PC-3 (cell line): ENCODE measurements at regions not wholly inside any gene's neighbourhood (a gene's known extent, or its start where the extent isn't known, plus 50 kb on each side); places are given as distances from the start of the nearest gene placed in this dataset.

ENCODE experiments used
- ATAC-seq: fragments of 200-7000 bp; cut with Tn5 transposase; 2 replicates; pipeline ENCODE4 v1.9.1; 2020; ENCODE audit warnings: mild to moderate bottlenecking, moderate library complexity
- BruUV-seq: library from RNA; stranded (reverse); fragments of 400-500 nt; replicated peaks from 2 replicates; lab custom pipeline; 2021; lab: Mats Ljungman, UMichigan
- CTCF ChIA-PET: fragments of 300-600 bp; sonication (Branson Sonifier 250); formaldehyde crosslinking; loops from one replicate; lab custom pipeline; 2022; ENCODE audit warnings: antibody characterized with exemption; lab: Charles Lee
- POLR2A ChIA-PET: fragments of 300-600 bp; sonication (Branson Sonifier 250); formaldehyde crosslinking; loops from one replicate; lab custom pipeline; 2022; ENCODE audit warnings: antibody characterized with exemption; ENCODE audit not compliant: unreplicated experiment; lab: Charles Lee
- DNase-seq: peaks from one replicate; pipeline ENCODE4 v3.0.0-alpha.2; 2015
- H2AFZ ChIP-seq: fragments of 300-600 bp; sonication (generic); 2 replicates; pipeline ENCODE4 v1.6.0; 2016; ENCODE audit warnings: antibody characterized with exemption, low read length
- H3F3A ChIP-seq: fragments of 300-600 bp; sonication (generic); one replicate; pipeline ENCODE4 v1.6.0; 2017; ENCODE audit warnings: antibody characterized with exemption, low read length, control low read depth, mild to moderate bottlenecking; ENCODE audit not compliant: unreplicated experiment
- H3K27ac ChIP-seq: fragments of 300-600 bp; sonication (generic); 2 replicates; pipeline ENCODE4 v1.5.1; 2016; ENCODE audit warnings: mild to moderate bottlenecking, low read length
- H3K27me3 ChIP-seq: fragments of 300-600 bp; sonication (generic); 2 replicates; pipeline ENCODE4 v1.6.1; 2016; ENCODE audit warnings: low read length, mixed read lengths
- H3K36me3 ChIP-seq: fragments of 300-600 bp; sonication (generic); 2 replicates; pipeline ENCODE4 v1.6.1; 2016; ENCODE audit warnings: low read depth, mixed run types, low read length, mixed read lengths
- H3K4me1 ChIP-seq: fragments of 300-600 bp; sonication (generic); 2 replicates; pipeline ENCODE4 v1.5.1; 2016; ENCODE audit warnings: low read length; ENCODE audit not compliant: insufficient read depth
- H3K4me2 ChIP-seq: fragments of 300-600 bp; sonication (generic); 2 replicates; pipeline ENCODE4 v1.6.0; 2016; ENCODE audit warnings: low read length
- H3K4me3 ChIP-seq: fragments of 300-600 bp; sonication (generic); 2 replicates; pipeline ENCODE4 v1.5.1; 2016; ENCODE audit warnings: mild to moderate bottlenecking, low read length, mixed read lengths
- H3K79me2 ChIP-seq: fragments of 300-600 bp; sonication (generic); 2 replicates; pipeline ENCODE4 v1.6.1; 2017; ENCODE audit warnings: low read length, mixed read lengths
- H3K9ac ChIP-seq: fragments of 300-600 bp; sonication (generic); 2 replicates; pipeline ENCODE4 v1.6.0; 2016; ENCODE audit warnings: mild to moderate bottlenecking, low read length
- H3K9me2 ChIP-seq: fragments of 300-600 bp; sonication (generic); replicated peaks from 2 replicates; pipeline ENCODE4 v1.6.1; 2016; ENCODE audit warnings: mixed run types, low read length, mixed read lengths
- H3K9me3 ChIP-seq: fragments of 300-600 bp; sonication (generic); 2 replicates; pipeline ENCODE4 v1.6.1; 2016; ENCODE audit warnings: low read length, mixed read lengths
- H4K20me1 ChIP-seq: fragments of 300-600 bp; sonication (generic); 2 replicates; pipeline ENCODE4 v1.6.1; 2016; ENCODE audit warnings: low read length, mixed read lengths
- CTCF ChIP-seq: fragments of 300-600 bp; sonication (generic); conservative IDR thresholded peaks from 2 replicates; pipeline ENCODE4 v1.5.1; 2017; ENCODE audit warnings: antibody characterized with exemption, low read depth, mild to moderate bottlenecking, low read length
- EZH2 ChIP-seq: fragments of 300-600 bp; sonication (generic); IDR thresholded peaks from one replicate; pipeline ENCODE4 v1.6.1; 2017; ENCODE audit warnings: antibody characterized with exemption, mild to moderate bottlenecking, low read length; ENCODE audit not compliant: unreplicated experiment
- EZH2phosphoT487 ChIP-seq: fragments of 300-600 bp; sonication (generic); IDR thresholded peaks from 2 replicates; pipeline ENCODE4 v1.6.1; 2018; ENCODE audit warnings: mild to moderate bottlenecking, antibody characterized with exemption, low read length, borderline replicate concordance
- intact Hi-C: fragments of 100-400 bp; cut with micrococcal nuclease; formaldehyde crosslinking; loops from 2 replicates; pipeline ENCODE4 v1.9.0; 2023

- Histone ChIP-seq H3K79me2 (no peaks in the 10 kb centered on the region), H3K27me3 (no peaks in the 10 kb centered on the region), H3K36me3 (no peaks in the 10 kb centered on the region), H3K9ac (no peak overlapping the region), H3K4me3 (no peak overlapping the region), H2AFZ (no peak overlapping the region), H4K20me1 (no peaks in the 10 kb centered on the region), H3F3A (no peaks in the 10 kb centered on the region), H3K9me3 (no peaks in the 10 kb centered on the region), H3K4me1 (no peaks in the 10 kb centered on the region), H3K4me2 (no peak overlapping the region), H3K9me2 (no peaks in the 10 kb centered on the region), H3K27ac (no peak overlapping the region)
- DNase-seq (peak; percentile 56), ATAC-seq (peak; percentile 64)
- CTCF ChIA-PET = no interaction called here
- no TSS peak for BruUV-seq
- TF ChIP-seq EZH2phosphoT487 = no peak
- no peak for TF ChIP-seq EZH2
- no peak for TF ChIP-seq CTCF
- POLR2A ChIA-PET = no interaction called here
- intact Hi-C loops = no loop called here
Observed at GRCh38 chr1:29398431-29398830, 162.1 kb downstream of the PTPRU start.

- no peak for DNase-seq
Observed at GRCh38 chr1:29397981-29398380, 161.7 kb downstream of the PTPRU start.

More at GRCh38 chr1:29397981-29398380, 161.7 kb downstream of the PTPRU start:
- no peak for ATAC-seq
- Histone ChIP-seq H2AFZ (no peak overlapping the region), H3F3A (no peaks in the 10 kb centered on the region), H3K4me1 (no peaks in the 10 kb centered on the region), H3K79me2 (no peaks in the 10 kb centered on the region), H3K4me3 (no peak overlapping the region), H3K27ac (no peak overlapping the region), H3K4me2 (no peak overlapping the region), H3K9ac (no peak overlapping the region), H3K36me3 (no peaks in the 10 kb centered on the region), H3K27me3 (no peaks in the 10 kb centered on the region), H4K20me1 (no peaks in the 10 kb centered on the region), H3K9me2 (no peaks in the 10 kb centered on the region), H3K9me3 (no peaks in the 10 kb centered on the region)
- CTCF ChIA-PET = no interaction called here
- POLR2A ChIA-PET = no interaction called here
- intact Hi-C loops = no loop called here
- no peak for TF ChIP-seq CTCF
- no peak for TF ChIP-seq EZH2
- TF ChIP-seq EZH2phosphoT487 = no peak
- BruUV-seq = no TSS peak
